ENCODE measurements at regions not wholly inside any gene's neighbourhood (a gene's known extent, or its start where the extent isn't known, plus 50 kb on each side); places are given as distances from the start of the nearest gene placed in this dataset.

DNA sequence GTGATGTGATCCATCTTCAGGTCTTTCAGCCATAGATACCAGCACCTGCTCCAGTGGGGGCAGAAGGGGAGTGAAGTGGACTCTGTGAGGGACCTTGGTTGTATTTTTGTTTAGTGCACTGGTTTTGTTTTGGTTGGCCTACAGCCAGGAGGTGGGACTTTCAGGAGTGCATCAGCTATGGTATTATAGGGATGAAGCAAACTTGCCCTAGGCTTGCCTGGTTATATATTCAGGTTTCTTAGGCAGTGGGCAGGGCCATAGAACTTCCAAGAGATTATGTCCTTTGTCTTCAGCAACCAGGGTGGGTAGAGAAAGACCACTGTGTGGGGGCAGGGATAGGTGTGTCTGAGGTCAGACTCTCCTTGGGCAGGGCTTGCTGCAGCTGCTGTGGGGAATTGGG is 337.3 kb upstream of the SGO1 start:
- TF ChIP-seq, protein P1, sequence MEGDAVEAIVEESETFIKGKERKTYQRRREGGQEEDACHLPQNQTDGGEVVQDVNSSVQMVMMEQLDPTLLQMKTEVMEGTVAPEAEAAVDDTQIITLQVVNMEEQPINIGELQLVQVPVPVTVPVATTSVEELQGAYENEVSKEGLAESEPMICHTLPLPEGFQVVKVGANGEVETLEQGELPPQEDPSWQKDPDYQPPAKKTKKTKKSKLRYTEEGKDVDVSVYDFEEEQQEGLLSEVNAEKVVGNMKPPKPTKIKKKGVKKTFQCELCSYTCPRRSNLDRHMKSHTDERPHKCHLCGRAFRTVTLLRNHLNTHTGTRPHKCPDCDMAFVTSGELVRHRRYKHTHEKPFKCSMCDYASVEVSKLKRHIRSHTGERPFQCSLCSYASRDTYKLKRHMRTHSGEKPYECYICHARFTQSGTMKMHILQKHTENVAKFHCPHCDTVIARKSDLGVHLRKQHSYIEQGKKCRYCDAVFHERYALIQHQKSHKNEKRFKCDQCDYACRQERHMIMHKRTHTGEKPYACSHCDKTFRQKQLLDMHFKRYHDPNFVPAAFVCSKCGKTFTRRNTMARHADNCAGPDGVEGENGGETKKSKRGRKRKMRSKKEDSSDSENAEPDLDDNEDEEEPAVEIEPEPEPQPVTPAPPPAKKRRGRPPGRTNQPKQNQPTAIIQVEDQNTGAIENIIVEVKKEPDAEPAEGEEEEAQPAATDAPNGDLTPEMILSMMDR (IDR thresholded peaks at IDR 0.05 in 2 of 3, conservative IDR thresholded peaks at IDR 0.05 in 1 of 3; ENCODE audit: control insufficient read depth in 2 of 3, extremely low read depth in 1 of 3, insufficient read depth in 1 of 3, low read depth in 3 of 3, low read length in 3 of 3) = no peak
- TF ChIP-seq TCF7 (IDR thresholded peaks at IDR 0.05; ENCODE audit: borderline replicate concordance) = no peak
